Sigmoid colon (tissue), 6 donors: ENCODE measurements at regions not wholly inside any gene's neighbourhood (a gene's known extent, or its start where the extent isn't known, plus 50 kb on each side); places are given as distances from the start of the nearest gene placed in this dataset.

Experiments used
- DNase-seq: peaks from one replicate; pipeline ENCODE4 v3.0.0-alpha.2; 2019
- H3K27ac ChIP-seq, 4 donors: fragments of 200-600 bp; sonication (generic); one replicate each; pipeline ENCODE4 v1.5.1; 2016 to 2019; ENCODE audit warnings: mild to moderate bottlenecking in 1 of 4
- H3K27me3 ChIP-seq, 3 donors: fragments of 200-600 bp; sonication (generic); one replicate each; pipeline ENCODE4 v1.5.1; 2019; ENCODE audit warnings: mild to moderate bottlenecking in 1 of 3
- H3K36me3 ChIP-seq, 4 donors: fragments of 200-600 bp; sonication (generic); one replicate each; pipeline ENCODE4 v1.5.1; 2016 to 2019
- H3K4me1 ChIP-seq, 4 donors: fragments of 200-600 bp; sonication (generic); one replicate each; pipeline ENCODE4 v1.5.1; 2017 to 2019
- H3K4me3 ChIP-seq, 4 donors: fragments of 200-600 bp; sonication (generic); one replicate each; pipeline ENCODE4 v1.5.1; 2017 to 2019; ENCODE audit warnings: mild to moderate bottlenecking in 2 of 4, moderate library complexity in 1 of 4
- H3K9me3 ChIP-seq, 4 donors: fragments of 200-600 bp in 3 of 4; sonication (generic) in 3 of 4; one replicate each; pipeline versions ENCODE4 v1.5.1 to v1.6.1; 2013 to 2019
- CTCF ChIP-seq, 4 experiments: fragments of 450-650 bp in 3 of 4; fragments of 200-600 bp in 1 of 4; IDR thresholded peaks; one replicate each; pipeline ENCODE4 v1.5.1; 2016 to 2019; ENCODE audit warnings: antibody characterized with exemption in 4 of 4, mild to moderate bottlenecking in 3 of 4, moderate library complexity in 2 of 4
- EP300 ChIP-seq, 4 donors: sonication (generic); formaldehyde crosslinking; IDR thresholded peaks; one replicate each; pipeline ENCODE4 v1.6.1; 2017; ENCODE audit warnings: antibody characterized with exemption in 4 of 4
- POLR2A ChIP-seq, 2 donors: fragments of 450-650 bp; IDR thresholded peaks; one replicate each; pipeline ENCODE4 v1.6.1; 2016; ENCODE audit warnings: antibody characterized with exemption in 2 of 2, mild to moderate bottlenecking in 2 of 2, moderate library complexity in 2 of 2
- POLR2AphosphoS5 ChIP-seq, 4 donors: sonication (generic); formaldehyde crosslinking; IDR thresholded peaks; one replicate each; pipeline ENCODE4 v1.6.1; 2017; ENCODE audit warnings: antibody characterized with exemption in 4 of 4
- WGBS, 2 donors: extraction: QIAGEN DNeasy Blood & Tissue Kit; methylation state at CpG; one replicate each; pipeline ENCODE4 v1.1.7; 2013; 5-methylcytosine and 5-hydroxymethylcytosine counted together
- intact Hi-C: fragments of 100-400 bp; cut with DNase I; formaldehyde crosslinking; loops from one replicate; pipeline ENCODE4 v1.15.1; 2023
- donor health status: healthy with polysubstance abuse.
- donor health status: healthy.

GRCh38 chr3:20810555-20810954, 624.5 kb upstream of the SGO1 start:
- no peak overlapping the region for H3K27ac ChIP-seq
- intact Hi-C loops = no loop called here
- no peaks in the 10 kb centered on the region for H3K27me3 ChIP-seq
- no peaks in the 10 kb centered on the region for H3K36me3 ChIP-seq
- no peaks in the 10 kb centered on the region for H3K4me1 ChIP-seq
- H3K4me3 ChIP-seq = no peak overlapping the region
- no peak for DNase-seq
- TF ChIP-seq POLR2A (IDR thresholded peaks at IDR 0.05) = no peak
- TF ChIP-seq EP300 (IDR thresholded peaks at IDR 0.05) = no peak
- no peak for TF ChIP-seq POLR2AphosphoS5 (IDR thresholded peaks at IDR 0.05)
- TF ChIP-seq CTCF (IDR thresholded peaks at IDR 0.05) = no peak
- peaks cover 0 to 8% (median 0%) of the 10 kb centered on the region in 4 donors for H3K9me3 ChIP-seq

GRCh38 chr3:20809356-20809755, 623.4 kb upstream of the SGO1 start:
- H3K27me3 ChIP-seq = no peaks in the 10 kb centered on the region
- intact Hi-C loops = no loop called here
- 47 to 79% methylated on average over 3 of the region's 3 CpGs for WGBS, 2 donors

DNA sequence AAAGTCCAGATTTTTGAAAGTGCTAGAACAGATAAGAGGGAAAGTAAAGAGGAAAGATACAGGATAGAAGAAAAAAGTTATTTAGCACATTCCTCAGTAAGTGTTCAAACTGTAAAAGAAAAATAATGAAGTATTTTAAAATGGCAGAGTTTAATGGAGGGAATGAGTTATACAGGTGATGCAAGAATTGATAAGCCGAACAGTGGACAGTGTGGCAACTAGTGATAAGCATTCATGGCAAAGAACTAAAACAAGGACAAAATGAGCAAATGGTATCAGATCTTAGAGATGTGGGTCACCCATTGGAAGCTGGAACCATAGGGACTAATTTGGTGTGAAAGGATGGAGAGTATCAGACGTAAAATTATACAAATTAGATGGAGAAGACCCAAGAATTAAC, 622.9 kb upstream of the SGO1 start:
- intact Hi-C loops = no loop called here
- WGBS, 2 donors = 92 to 95% methylated on average over 2 of the region's 2 CpGs
- H3K4me1 ChIP-seq = no peaks in the 10 kb centered on the region
- DNase-seq = no peak
- no peak overlapping the region for H3K27ac ChIP-seq
- no peak overlapping the region for H3K4me3 ChIP-seq
- H3K27me3 ChIP-seq = no peaks in the 10 kb centered on the region
- peaks cover 0 to 8% (median 0%) of the 10 kb centered on the region in 4 donors for H3K9me3 ChIP-seq
- H3K36me3 ChIP-seq = no peaks in the 10 kb centered on the region
- TF ChIP-seq POLR2AphosphoS5 (IDR thresholded peaks at IDR 0.05) (no peak), EP300 (IDR thresholded peaks at IDR 0.05) (no peak), CTCF (IDR thresholded peaks at IDR 0.05) (no peak), POLR2A (IDR thresholded peaks at IDR 0.05) (no peak)

More at GRCh38 chr3:20809356-20809755, 623.4 kb upstream of the SGO1 start:
- Histone ChIP-seq H3K36me3 (no peaks in the 10 kb centered on the region), H3K4me1 (no peaks in the 10 kb centered on the region), H3K4me3 (no peak overlapping the region), H3K27ac (no peak overlapping the region), H3K9me3 (peaks cover 0 to 8% (median 0%) of the 10 kb centered on the region in 4 donors)
- TF ChIP-seq CTCF (IDR thresholded peaks at IDR 0.05) (no peak), EP300 (IDR thresholded peaks at IDR 0.05) (no peak), POLR2AphosphoS5 (IDR thresholded peaks at IDR 0.05) (no peak), POLR2A (IDR thresholded peaks at IDR 0.05) (no peak)
- DNase-seq = no peak

DNA sequence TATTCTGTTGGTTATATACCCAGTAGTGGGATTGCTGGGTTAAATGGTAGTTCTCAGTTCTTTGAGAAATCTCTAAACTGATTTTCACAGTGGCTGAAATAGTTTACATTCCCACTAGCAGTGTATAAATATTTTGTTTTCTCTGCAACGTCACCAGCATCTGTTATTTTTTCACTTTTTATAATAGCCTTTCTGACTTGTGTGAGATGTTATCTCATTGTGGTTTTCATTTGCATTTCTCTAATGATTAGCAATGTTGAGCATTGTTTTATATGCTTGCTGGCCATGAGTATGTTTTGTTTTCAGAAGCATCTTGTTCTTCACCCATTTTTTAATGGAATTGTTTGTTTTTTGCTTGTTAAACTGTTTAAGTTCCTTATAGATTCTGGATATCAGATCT, 612.7 kb upstream of the SGO1 start:
- WGBS, 2 donors = 31 to 33% methylated on average over 1 of the region's 1 CpG
- Histone ChIP-seq H3K27me3 (no peaks in the 10 kb centered on the region), H3K4me1 (no peaks in the 10 kb centered on the region), H3K27ac (no peak overlapping the region), H3K9me3 (peaks cover 0 to 4% (median 0%) of the 10 kb centered on the region in 4 donors), H3K36me3 (no peaks in the 10 kb centered on the region), H3K4me3 (no peak overlapping the region)
- TF ChIP-seq CTCF (IDR thresholded peaks at IDR 0.05) (no peak), EP300 (IDR thresholded peaks at IDR 0.05) (no peak), POLR2A (IDR thresholded peaks at IDR 0.05) (no peak), POLR2AphosphoS5 (IDR thresholded peaks at IDR 0.05) (no peak)
- no peak for DNase-seq
- intact Hi-C loops = no loop called here

DNA sequence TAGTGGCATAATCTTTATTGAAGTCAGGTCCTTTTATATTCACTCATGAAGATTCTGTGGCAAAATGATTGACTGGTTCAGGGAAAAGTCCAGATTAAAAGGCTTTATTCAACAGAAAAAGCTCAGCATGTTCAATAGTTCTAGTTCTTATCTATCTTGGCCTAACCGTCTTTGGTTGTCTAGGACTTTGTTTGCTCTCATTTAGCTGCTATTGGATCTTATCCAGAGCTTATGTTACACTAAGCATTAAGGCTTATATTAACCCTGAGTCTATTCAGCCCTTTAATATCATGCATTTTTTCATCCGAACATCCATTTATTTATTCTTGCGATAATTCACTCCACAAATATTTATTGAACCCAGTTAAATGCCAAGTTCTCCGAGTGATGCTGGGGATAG, 601.0 kb upstream of the SGO1 start:
- H3K36me3 ChIP-seq = no peaks in the 10 kb centered on the region
- 78 to 81% methylated on average over 4 of the region's 4 CpGs for WGBS, 2 donors
- H3K27me3 ChIP-seq = no peaks in the 10 kb centered on the region
- H3K4me3 ChIP-seq = no peak overlapping the region
- intact Hi-C loops = no loop called here
- no peak overlapping the region for H3K27ac ChIP-seq
- no peaks in the 10 kb centered on the region for H3K4me1 ChIP-seq
- TF ChIP-seq POLR2A (IDR thresholded peaks at IDR 0.05) = no peak
- no peak for TF ChIP-seq POLR2AphosphoS5 (IDR thresholded peaks at IDR 0.05)
- TF ChIP-seq EP300 (IDR thresholded peaks at IDR 0.05) = no peak
- no peak for TF ChIP-seq CTCF (IDR thresholded peaks at IDR 0.05)
- no peaks in the 10 kb centered on the region for H3K9me3 ChIP-seq
- no peak for DNase-seq
